HCT116 (cell line): ENCODE measurements at regions not wholly inside any gene's neighbourhood (a gene's known extent, or its start where the extent isn't known, plus 50 kb on each side); places are given as distances from the start of the nearest gene placed in this dataset.

Experiments
- CEBPB ChIP-seq: IDR thresholded peaks from 2 replicates; pipeline ENCODE4 v1.6.1; 2012; ENCODE audit warnings: low read depth
- CTCF ChIP-seq, 3 experiments: fragments of 200-600 bp in 1 of 3; sonication (generic) in 1 of 3; IDR thresholded peaks in 2 of 3; conservative IDR thresholded peaks in 1 of 3; 2 replicates each; pipeline ENCODE4 v1.5.1; 2012 to 2017; ENCODE audit warnings: low read depth in 2 of 3, low read length in 2 of 3, antibody characterized with exemption in 1 of 3, borderline replicate concordance in 1 of 3, control low read depth in 1 of 3, mild to moderate bottlenecking in 1 of 3, mixed read lengths in 1 of 3, mixed run types in 1 of 3, moderate library complexity in 1 of 3; ENCODE audit not compliant: insufficient read depth in 1 of 3
- RAD21 ChIP-seq: IDR thresholded peaks from 2 replicates; pipeline ENCODE4 v1.6.1; 2012; ENCODE audit warnings: low read depth, mild to moderate bottlenecking
- REST ChIP-seq: IDR thresholded peaks from 2 replicates; pipeline ENCODE4 v1.6.1; 2012; ENCODE audit warnings: low read depth
- SRF ChIP-seq: IDR thresholded peaks from 2 replicates; pipeline ENCODE4 v1.6.1; 2012; ENCODE audit warnings: low read depth
- TCF7L2 ChIP-seq: IDR thresholded peaks from 2 replicates; pipeline ENCODE4 v1.7.0; 2011; ENCODE audit warnings: borderline replicate concordance, inconsistent platforms; ENCODE audit not compliant: insufficient read depth, insufficient read length; ENCODE audit errors: extremely low read depth

- TF ChIP-seq RAD21: no peak
- no peak for TF ChIP-seq CTCF (IDR thresholded peaks at IDR 0.05 in 2 of 3, conservative IDR thresholded peaks at IDR 0.05 in 1 of 3; ENCODE audit: borderline replicate concordance in 1 of 3, insufficient read depth in 1 of 3, low read depth in 2 of 3, low read length in 2 of 3)
- TF ChIP-seq REST: no peak
- no peak for TF ChIP-seq TCF7L2
- TF ChIP-seq SRF: no peak
- no peak for TF ChIP-seq CEBPB
Measured at GRCh38 chr1:14310476-14310875, 288.0 kb upstream of the KAZN start.
